Coronary artery (tissue), 2 donors: ENCODE measurements at regions not wholly inside any gene's neighbourhood (a gene's known extent, or its start where the extent isn't known, plus 50 kb on each side); places are given as distances from the start of the nearest gene placed in this dataset.

Source experiments
- DNase-seq: peaks from one replicate; pipeline ENCODE4 v3.0.0-alpha.2; 2017; ENCODE audit warnings: low spot score
- H3K27ac ChIP-seq, 2 donors: fragments of 200-600 bp; sonication (generic); one replicate each; pipeline ENCODE4 v1.5.1; 2016 to 2019
- H3K4me3 ChIP-seq: fragments of 200-600 bp; sonication (generic); 2 replicates; pipeline ENCODE4 v1.5.1; 2016; ENCODE audit warnings: mild to moderate bottlenecking, moderate library complexity
- CTCF ChIP-seq: fragments of 200-600 bp; sonication (generic); IDR thresholded peaks from one replicate; pipeline ENCODE4 v1.5.1; 2019; ENCODE audit warnings: antibody characterized with exemption

GRCh38 chr4:86481440-86481839 is 112.7 kb upstream of the PTPN13 start:
- no peak overlapping the region for H3K4me3 ChIP-seq
- H3K27ac ChIP-seq, result no peak overlapping the region
- no peak for TF ChIP-seq CTCF
- no peak for DNase-seq

DNA sequence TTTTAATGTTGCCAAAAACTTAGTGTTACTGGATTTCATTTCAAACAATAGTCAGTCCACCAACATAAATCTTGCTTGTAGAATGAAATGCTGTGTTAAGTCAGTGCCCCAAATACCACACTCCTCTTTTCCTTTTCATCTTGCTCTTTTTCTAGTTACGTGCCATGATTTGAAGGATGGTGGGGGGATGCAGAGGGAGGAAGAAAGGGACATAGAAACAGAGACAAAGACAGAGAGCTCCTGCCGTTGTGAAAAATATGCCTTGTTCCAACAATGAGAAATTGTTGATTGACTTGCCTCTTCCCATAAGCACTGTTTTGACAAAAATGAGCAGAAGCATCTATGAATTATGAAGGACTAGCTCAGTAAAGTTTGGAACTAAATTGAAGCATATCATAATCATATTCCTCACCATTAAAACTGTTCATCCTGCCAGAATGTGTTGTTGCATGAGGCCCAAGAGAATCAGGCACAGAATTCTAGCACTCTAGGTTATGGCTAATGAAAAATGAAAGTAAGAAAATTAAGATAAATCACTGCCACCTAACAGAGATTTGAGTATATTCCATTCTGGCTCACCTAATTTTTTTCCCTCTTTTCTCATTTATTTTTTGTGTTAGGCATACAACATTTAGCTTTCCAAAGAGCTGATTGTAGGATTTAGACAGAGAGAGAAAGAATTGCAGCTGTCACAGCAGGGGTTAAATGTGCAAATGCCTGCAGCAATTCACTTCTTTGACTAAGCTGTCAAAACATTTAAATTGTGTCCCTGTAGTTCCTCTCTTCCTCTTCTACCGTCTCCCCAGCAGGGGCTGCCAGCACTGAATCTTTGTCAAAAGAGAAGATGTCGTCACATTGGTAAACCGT is 111.6 kb upstream of the PTPN13 start:
- no peak for DNase-seq
- H3K4me3 ChIP-seq, result peak overlapping the region; percentile 18
- H3K27ac ChIP-seq, result no peak overlapping the region
- TF ChIP-seq CTCF, result no peak

- no peak for DNase-seq
- no peak for TF ChIP-seq CTCF
- no peak overlapping the region for H3K27ac ChIP-seq
- H3K4me3 ChIP-seq, result peak overlapping the region; percentile 18
Measured at GRCh38 chr4:86483173-86483490, 111.0 kb upstream of the PTPN13 start.

GRCh38 chr4:86483773-86484172 is 110.3 kb upstream of the PTPN13 start:
- DNase-seq, result no peak
- Histone ChIP-seq H3K4me3 (no peak overlapping the region), H3K27ac (no peak overlapping the region)
- TF ChIP-seq CTCF, result no peak

DNA sequence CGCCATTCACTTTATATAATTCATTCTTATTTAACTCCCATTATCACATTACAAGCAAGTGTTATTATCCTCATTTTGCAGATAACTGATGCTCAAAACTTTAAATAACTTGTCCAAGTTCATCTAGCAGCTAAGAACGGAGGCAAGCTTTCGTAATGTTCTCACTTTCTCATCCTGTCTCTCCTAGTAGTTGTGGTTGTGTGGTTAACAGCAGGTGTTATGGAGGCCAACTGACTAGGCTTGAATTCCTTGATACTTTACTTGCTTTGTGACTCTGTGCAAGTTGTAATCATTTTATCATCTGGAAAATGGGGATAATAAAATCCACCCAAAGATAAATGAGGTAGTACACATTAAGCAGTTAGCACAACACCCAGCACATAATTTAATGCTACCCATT is 109.9 kb upstream of the PTPN13 start:
- no peak for DNase-seq
- TF ChIP-seq CTCF, result no peak
- Histone ChIP-seq H3K4me3 (no peak overlapping the region), H3K27ac (no peak overlapping the region)

DNA sequence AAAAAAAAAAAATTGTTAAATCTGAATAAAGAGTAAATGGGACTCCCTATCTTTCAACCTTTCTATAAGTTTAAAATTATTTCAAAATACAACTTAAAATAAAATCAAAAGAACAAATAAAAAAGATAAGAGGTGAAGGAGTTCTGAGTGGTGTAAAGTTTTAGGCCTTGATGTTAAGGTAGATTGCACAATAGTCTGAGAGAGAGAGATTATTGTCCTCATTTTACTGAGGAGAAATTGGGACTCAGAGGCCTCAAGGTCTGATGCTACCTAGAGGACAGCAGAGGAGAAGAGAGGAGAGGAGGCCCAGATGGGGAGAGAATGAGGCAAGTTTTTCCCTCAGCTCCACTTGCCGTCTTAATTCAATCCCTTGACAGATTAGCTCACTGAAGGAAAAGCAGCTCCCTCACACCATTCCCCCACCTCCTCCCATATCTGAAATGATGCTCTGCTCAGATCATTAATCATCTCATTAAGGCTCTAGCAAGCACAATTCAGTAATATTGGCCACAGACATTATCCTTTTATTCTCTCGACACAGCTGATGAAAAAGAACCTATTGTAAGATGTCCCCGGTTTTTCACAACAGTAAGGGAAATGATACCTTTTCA is 106.3 kb upstream of the PTPN13 start:
- no peak for TF ChIP-seq CTCF
- H3K27ac ChIP-seq, result no peak overlapping the region
- H3K4me3 ChIP-seq, result no peak overlapping the region
- no peak for DNase-seq

GRCh38 chr4:86493460-86493859 is 100.7 kb upstream of the PTPN13 start:
- no peak for TF ChIP-seq CTCF
- Histone ChIP-seq H3K4me3 (no peak overlapping the region), H3K27ac (no peak overlapping the region)
- DNase-seq, result no peak
